NCI-H510A treated with DMSO at 0.1 percent for 48 hours (cell line): ENCODE measurements at regions not wholly inside any gene's neighbourhood (a gene's known extent, or its start where the extent isn't known, plus 50 kb on each side); places are given as distances from the start of the nearest gene placed in this dataset.
"Not testable (repeated sequence)": the region's sequence is repeated elsewhere in the genome, so short reads cannot be mapped to it uniquely, and the experiment has no call there.

Source experiments
- DNase-seq: peaks from one replicate; lab custom pipeline; 2025; lab: John Stamatoyannopoulos, UW

DNA sequence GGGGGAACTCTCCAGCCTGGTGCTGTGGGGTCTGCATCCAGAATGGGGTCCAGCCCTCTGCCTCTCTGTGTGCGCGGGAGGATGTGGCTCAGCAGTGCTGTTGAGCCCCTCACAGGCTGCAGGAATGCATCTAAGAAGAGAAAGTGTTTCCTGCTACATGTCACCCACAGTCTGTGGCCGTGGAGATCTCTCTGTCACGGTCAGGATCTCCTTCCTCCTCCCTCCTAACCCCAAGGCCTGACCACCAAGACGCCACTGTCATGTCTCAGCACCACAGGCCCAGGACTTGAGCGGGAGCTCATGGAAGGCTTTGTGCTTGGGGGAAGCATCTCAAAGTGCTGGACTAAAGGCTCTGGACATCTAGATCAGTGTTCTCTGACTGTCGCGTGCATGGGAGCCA, 90.1 kb downstream of the SREK1 start:
- no peak for DNase-seq

DNA sequence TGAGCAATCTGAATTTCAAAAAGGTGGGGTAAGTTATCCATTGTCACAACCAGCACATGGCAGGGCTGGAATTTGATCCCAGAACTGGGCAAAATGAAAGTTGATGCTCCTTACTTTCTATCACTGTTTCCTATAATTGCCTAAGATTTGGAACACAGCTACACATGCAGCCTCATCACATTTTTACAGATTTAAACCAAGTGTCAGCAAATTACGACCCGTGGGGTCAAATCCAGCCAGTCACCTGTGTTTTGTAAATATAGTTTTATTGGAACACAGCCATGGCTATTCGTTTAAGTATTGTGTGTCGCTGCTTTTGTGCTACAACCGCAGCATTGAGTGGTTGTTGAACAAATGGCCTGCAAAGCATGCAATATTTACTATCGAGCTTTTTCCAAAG, 94.3 kb downstream of the SREK1 start:
- DNase-seq: no peak

DNA sequence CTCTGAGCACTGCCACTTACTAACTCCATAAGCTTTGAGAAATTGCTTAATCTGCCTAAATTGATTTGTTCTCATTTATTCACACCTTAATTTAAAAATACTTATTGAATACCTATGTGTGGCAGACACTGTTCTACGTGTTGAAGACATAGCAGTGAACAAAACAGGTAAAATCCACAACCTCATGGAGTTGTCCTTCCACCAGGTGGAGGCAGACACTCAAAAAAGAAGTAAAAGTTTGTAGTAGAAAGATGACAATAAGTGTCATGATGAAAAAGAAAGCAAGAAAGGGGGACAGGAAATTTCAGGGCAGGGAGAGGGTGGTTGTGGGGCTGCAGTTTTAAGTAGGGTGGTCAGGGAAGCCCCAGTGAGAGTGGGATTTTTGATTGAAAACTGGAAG, 94.9 kb downstream of the SREK1 start:
- no peak for DNase-seq

DNA sequence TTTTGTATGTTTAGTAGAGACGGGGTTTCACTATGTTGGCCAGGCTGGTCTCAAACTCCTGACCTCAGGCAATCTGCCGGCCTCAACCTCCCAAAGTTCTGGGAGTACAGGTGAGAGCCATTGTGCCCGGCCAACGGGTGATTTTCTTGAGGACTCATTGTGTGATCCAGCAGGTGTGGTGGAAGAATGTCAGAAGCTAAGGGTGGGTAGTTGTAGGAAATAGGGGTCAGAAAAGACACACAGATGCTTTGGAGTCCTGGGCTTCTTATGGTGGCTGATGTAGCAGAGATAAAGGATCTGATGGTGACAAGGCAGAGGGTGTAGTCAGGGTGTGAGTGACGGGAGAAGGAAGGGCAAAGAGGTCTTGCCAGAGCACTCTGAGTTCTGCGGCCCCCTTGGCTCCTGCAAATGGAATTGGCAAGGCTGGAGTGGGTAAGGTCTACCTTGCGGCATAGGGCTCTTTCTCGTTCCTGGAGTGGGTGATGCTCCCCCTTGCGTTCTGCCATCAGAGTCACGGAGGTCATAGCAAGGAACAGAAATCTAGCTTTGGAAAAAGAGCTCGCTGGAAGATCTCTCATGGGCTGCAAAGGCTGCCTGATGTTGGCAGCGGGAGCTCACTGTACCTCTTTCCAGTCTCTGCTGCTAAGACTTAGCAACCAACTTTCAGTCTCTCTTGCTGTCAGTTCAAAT, 97.2 kb downstream of the SREK1 start:
- DNase-seq: no peak

DNA sequence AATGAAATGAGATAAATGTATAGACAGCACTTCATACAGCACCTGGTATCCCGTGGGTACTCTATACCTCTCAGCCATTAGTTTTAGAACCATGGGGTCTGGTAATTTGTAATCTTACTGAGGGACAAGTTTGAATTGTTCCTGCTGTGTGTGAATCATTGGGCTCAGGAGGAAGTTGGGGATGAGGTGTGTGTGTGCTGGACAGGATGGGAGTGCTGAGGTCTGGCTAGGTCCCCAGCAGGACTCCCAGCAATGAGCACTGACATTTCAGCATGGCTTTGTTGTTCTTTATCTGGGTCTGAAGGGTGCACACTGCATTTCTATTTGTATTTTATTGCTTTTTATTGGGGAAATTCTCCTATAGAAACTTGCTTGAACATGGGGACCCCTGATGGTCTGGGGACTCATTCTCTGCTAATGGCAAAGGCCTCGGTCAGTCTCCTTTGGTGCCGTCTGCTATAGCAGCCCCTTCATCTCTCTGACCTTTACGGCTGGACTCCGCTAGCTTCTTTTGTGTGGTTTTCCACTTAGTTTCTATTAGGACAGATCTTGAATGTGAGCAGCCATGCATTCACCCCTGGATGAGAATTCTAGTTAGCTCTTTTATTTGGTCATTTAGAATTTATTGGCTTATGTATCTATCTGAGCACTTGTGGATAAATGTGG, 98.1 kb downstream of the SREK1 start:
- no peak for DNase-seq

DNA sequence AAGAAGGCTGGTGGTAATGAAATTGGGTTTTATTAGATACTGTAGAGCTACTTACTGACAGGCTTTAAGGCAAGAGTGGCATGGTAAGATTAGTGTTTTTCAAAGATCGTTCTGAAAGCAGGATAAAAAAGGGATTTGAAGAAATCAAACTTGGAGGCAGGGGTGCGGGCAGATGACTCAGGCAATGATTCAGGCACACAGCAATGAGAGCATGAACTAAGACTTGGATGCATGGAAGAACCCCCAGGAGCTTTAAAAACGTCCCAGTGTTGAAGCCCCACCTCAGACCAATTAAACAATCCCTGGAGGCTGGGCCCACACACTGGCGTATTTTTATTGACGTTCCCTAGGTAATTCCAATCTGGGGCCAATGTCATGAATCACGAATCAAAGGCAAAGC, 102.5 kb downstream of the SREK1 start:
- DNase-seq: no peak

DNA sequence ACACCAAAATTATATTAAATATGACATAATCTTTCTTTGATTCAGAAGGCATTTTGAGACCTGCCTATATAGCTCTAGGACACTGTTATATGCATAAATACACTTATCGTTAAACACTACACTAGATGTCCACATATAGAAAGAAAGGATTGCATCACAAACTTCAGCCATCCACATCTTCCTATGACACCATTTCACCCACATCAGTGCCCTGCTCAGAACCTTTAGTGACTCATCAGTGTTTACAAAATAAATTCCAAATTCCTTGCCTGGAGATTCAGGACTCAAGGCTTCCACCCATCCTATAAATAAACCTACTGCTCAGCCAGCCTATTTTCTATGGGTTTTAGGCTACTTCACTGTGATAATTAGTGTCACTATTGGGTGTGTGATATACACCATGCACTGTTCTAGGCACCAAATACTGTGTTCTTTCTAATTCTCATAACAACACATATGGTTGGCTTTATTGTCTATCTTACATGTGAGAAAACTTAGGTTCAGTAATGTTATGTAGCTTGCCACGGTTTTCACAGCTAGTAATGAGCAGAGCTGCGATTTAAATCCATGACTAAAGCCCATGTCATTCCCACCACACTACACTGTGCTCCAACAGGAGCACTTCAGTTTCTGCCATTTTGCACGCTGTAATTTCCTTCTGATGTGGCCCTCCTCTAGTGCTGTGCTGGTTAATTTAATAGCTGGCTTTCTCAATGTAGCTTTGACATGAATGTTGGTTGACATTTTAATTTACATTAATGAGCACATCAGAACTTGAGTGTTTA, 103.3 kb downstream of the SREK1 start:
- DNase-seq: no peak

DNA sequence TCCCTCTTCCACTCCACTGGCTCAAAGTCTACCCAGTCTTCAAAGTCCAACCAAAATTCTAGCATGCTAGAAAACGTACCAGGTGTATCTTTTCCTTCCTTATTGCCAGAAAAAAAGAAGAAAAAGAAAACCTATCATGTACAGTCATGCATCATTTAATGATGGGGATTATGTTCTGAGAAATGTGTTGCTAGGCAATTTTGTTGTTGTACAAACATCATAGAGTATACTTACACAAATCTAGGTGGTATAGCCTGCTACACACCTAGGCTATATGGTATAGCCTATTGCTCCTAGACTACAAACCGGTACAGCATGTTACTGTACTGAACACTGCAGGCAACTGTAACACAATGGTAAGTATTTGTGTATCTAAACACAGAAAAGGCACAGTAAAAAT, 104.8 kb downstream of the SREK1 start:
- DNase-seq: no peak

DNA sequence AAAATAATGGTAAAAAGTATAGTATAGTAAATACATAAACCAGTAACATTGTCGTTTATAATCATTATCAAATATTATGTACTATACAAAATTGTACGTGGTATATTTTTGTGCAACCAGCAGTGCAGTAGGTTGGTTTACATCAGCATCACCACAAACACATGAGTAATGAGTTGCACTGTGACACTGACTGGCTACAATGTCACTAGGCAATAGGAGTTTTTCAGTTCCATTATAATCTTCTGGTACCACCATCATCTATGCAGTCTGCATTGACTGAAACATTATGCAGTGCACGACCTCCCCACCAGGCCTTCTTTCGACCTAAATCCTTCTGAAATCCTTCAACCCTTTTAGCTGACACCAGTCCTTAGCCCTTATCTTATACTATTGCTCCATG, 105.8 kb downstream of the SREK1 start:
- no peak for DNase-seq

DNA sequence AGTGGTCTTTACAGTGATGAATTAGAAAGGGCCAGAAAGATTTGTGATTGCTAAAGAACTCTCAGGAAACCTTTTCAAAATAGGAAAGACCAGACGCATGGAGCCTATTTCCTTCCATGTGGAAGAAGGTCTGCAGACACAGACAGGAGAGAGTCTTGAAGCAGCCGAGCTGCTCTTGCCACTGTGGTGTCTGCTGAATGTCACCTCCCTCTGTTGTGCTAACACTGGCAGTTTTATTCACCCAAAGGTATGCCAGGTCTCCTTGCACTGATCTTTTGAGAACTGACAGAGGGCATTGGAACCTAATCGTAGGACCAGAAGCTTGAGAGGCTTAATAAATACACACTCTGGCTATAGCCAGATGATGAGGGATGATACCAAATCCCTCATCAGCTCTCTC, 108.7 kb downstream of the SREK1 start:
- no peak for DNase-seq

DNA sequence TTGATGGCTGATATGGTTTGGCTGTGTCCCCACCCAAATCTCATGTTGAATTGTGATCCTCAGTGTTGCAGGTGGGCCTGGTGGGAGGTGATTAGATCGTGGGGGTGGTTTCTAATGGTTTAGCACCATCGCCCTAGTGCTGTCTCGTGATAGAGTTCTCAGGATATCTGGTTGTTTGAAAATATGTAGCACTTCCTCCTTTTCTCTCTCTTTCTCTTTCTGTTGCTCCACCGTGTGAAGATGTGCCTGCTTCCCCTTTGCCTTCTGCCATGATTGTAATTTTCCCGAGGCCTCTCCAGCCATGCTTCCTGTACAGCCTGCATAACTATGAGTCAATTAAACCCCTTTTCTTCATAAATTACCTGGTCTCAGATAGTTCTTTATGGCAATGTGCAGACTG, 111.6 kb downstream of the SREK1 start:
- DNase-seq: no peak

DNA sequence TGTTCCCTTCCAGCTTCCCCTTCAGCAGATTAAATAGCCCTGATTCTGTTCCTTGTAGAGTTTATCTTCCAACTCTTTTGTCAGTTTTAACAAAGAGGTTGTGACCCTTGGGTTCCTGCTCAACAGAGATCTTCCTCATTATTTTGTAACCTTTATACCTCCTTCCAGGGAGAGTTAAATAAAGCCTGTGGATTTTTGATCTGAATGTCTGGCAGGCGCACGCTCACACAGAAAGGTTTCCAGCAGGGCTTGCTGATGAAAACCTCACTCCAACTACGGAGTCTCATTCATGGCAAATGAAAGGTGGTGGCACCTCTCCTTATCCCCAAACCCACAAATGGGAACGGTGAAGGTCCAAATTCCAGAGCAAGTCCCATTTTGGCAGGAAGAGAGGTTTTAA, 129.0 kb downstream of the SREK1 start:
- DNase-seq: no peak

DNA sequence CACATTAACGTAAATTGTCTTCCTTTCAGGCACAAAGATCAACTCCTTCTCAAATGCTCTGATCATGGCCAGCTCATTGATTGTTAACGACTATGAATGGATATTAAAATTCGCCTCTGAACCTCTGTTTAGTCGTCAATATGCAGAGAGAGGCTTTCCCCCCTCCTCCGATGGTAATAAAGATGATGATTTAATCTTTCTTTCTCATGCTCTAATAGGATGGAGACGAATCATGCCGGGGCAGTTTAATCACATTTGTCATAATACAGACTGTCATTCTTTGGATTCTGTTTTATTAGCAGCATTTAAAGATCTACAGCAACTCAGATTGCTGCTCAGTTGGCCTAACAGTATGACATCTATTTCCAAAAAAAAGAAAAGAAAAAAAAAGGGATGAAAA, 132.9 kb downstream of the SREK1 start:
- no peak for DNase-seq

DNA sequence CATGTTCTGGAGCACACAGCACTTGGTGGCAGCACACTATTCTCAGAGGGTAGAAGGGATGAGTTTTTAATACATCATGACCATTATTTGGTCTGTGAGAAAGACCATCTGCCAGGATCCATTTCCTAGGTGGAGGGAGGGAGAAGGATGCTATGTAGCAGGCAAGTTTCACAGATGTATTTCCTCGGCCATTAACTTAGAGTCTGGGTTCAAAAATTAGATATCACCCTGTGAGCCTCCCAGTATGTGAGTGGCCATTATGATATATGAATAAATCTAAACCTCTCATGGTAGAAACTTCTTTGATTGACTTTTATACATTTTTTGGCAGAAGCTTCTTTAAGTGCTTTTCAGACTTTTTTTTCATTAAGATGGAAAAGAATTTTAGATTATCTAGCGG, 133.9 kb downstream of the SREK1 start:
- no peak for DNase-seq

DNA sequence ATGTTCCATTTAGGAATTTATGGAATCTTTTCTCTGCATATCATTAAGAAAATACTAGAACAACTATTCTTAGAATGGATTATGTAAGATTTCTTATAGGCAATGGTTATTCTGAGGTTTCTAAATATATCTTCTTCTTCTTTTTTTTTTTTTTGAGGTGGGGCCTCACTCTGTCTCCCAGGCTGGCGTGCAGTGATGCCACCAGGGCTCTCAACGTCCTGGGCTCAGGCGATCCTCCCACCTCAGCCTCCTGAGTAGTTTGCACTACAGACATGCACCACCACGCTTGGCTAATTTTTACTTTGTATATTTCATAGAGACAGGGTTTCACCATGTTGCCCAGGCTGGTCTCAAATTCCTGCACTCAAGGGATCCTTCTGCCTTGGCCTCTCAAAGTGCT, 137.2 kb downstream of the SREK1 start:
- no peak for DNase-seq

DNA sequence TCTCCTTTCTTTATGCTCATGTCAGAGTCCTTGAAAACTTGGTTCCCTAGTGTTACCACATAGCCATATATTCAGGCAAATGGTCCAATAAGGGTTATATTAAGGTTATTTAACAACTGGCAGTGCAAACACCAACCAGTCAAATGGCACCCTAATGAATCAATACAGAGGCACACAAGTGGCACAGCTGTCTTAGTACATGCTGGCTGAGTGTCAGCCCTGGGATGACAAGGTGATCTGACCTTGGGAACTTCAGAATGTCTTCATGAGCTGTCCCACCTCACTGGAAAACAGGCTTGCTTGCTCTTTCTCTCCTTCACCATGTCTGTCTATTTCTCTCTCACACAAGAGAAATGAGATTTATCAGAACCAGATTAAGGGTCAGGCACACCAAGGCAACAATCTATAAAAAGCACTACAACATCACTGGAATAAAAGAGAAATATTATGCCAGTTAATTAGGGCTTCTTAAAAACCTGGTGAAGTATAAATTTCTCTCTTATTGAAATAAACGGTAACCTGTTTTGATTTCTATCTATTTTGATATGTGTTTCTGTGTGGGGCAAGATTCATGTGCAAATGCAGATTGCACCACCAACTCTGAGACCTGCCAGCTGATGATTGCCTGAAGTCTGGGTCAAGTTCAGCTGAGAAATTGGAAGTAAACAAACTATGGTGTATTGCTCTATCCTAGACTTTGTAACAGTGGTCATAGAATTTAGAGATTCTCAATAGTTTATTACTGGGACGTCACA, 140.7 kb downstream of the SREK1 start:
- no peak for DNase-seq

DNA sequence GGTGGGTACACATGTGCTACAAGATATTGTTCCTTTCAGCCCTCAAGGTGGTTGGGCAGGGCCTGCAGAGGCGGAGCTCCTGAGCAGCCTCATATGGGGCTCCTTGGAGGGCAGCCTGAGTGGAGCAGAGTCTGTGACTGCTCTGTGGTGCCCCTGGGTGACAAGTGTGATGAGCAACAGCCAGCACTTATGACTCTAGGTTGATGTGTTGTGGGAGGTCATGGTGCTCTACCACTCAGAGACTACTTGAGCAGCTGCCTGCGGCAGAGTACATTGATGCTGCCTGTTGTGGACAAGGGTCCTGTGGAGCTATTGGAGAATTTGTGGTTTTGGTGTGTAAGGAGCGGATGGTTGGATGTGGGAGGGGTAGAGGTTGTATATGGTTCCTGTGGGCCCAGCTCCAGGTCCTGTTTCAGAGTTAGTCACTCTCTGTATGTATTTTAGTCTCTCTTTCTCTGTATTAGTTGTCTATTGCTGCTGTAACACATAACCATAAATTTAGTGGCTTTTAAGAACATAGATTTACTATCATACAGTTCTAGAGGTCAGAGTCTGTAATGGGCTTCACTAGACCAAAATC, 141.3 kb downstream of the SREK1 start:
- DNase-seq: no peak

DNA sequence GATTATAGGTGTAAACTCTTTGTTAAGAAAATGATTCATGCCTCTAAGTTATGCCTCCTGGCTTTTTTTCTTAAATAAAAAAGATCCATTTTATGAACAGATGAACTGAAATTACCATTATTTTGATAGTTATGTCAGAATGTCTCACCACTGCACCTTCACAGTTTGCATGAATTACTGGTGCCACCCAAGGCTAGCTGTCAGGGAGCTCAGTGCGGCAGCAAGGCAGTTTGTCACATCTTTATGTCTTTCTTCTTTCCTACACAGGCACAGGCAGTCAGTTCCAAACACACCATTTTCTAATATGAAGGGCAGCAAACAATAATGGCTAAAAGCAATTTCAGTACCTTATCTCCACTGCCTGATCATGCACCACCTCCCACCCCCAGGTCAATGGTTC, 147.7 kb downstream of the SREK1 start:
- DNase-seq: no peak

DNA sequence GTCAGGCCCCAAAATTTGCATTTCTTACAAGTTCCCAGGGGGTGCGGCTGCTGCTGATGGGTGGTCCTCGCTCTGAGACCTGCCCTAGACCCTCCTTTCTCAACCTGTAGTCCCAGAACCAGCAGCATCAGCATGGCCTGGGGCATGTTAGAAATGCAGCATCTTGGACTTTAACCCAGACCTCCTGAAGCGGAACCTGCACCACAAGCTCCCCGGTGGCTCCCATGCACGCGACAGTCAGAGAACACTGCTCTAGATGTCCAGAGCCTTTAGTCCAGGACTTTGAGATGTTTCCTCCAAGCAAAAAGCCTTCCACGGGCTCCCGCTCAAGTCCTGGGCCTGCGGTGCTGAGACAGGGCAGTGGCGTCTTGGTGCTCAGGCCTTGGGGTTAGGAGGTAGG, 149.8 kb downstream of the SREK1 start:
- not testable (repeated sequence) for DNase-seq

DNA sequence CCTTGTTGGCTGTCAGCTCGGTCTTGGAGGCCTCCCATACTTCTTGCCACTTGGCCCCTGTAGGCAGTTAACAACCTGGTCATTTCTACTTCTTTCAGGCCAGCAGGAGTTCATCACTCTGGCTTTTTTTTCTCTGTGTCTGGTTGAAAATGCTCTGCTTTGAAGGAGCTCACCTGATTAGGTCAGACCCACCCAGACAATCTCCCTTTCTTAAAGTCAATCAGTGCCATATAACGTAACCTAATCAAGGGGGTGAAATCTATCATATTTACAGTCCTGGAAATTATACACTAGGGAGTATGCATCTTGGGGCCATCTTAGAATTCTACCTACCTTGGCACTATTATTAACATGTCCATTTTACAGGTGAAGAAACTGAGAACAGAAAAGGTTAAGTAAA, 155.4 kb downstream of the SREK1 start:
- no peak for DNase-seq

DNA sequence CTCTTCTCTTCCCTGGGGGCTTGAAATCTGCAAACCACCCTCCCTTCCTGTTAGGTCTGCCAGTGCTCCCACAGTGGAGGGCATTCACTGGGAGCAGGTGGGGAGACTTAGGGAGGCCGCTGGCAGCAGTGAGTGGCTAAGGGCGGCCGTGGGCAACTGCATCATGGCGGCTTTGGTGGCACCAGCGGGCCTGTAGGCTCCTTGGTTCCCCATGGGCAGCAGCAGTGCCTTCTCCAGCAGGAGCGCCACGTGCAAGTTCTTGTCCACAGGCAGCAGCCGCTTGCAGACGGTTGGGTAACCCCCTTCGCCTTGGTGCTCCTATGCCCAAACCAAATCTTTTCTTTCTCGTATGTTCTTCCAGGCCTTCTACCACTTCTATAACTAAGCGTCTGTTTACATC, 158.2 kb downstream of the SREK1 start:
- no peak for DNase-seq
